ENCODE measurements at regions not wholly inside any gene's neighbourhood (a gene's known extent, or its start where the extent isn't known, plus 50 kb on each side); places are given as distances from the start of the nearest gene placed in this dataset.

DNA sequence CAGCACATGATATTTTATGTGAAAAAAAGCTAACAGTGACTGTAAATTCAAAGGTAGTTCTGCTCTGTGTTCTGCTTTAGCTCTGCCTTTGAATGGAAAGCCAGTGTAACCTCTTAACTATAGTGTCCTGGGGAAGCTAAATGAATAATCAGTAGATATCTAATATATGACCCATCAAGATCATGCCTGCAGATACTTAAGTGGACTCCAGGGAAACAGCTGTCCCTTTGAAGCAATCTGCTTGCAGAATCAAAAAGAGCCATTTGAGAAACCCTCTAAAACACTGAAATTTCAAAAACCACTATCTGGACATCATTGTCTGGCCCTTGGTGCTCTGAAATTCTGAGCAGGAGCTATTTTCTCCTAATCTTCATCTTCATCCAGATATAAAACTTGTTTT lies 104.2 kb upstream of the ADGRL4 start:
- TF ChIP-seq, protein P1, sequence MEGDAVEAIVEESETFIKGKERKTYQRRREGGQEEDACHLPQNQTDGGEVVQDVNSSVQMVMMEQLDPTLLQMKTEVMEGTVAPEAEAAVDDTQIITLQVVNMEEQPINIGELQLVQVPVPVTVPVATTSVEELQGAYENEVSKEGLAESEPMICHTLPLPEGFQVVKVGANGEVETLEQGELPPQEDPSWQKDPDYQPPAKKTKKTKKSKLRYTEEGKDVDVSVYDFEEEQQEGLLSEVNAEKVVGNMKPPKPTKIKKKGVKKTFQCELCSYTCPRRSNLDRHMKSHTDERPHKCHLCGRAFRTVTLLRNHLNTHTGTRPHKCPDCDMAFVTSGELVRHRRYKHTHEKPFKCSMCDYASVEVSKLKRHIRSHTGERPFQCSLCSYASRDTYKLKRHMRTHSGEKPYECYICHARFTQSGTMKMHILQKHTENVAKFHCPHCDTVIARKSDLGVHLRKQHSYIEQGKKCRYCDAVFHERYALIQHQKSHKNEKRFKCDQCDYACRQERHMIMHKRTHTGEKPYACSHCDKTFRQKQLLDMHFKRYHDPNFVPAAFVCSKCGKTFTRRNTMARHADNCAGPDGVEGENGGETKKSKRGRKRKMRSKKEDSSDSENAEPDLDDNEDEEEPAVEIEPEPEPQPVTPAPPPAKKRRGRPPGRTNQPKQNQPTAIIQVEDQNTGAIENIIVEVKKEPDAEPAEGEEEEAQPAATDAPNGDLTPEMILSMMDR (IDR thresholded peaks at IDR 0.05; ENCODE audit: low read depth, low read length, missing input control), result no peak
- TF ChIP-seq, protein P2, sequence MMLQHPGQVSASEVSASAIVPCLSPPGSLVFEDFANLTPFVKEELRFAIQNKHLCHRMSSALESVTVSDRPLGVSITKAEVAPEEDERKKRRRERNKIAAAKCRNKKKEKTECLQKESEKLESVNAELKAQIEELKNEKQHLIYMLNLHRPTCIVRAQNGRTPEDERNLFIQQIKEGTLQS (IDR thresholded peaks at IDR 0.05), result no peak
- TF ChIP-seq TAF1 (conservative IDR thresholded peaks at IDR 0.05) (no peak), FOXA1 (IDR thresholded peaks at IDR 0.05) (no peak)
- TF ChIP-seq, protein P3, sequence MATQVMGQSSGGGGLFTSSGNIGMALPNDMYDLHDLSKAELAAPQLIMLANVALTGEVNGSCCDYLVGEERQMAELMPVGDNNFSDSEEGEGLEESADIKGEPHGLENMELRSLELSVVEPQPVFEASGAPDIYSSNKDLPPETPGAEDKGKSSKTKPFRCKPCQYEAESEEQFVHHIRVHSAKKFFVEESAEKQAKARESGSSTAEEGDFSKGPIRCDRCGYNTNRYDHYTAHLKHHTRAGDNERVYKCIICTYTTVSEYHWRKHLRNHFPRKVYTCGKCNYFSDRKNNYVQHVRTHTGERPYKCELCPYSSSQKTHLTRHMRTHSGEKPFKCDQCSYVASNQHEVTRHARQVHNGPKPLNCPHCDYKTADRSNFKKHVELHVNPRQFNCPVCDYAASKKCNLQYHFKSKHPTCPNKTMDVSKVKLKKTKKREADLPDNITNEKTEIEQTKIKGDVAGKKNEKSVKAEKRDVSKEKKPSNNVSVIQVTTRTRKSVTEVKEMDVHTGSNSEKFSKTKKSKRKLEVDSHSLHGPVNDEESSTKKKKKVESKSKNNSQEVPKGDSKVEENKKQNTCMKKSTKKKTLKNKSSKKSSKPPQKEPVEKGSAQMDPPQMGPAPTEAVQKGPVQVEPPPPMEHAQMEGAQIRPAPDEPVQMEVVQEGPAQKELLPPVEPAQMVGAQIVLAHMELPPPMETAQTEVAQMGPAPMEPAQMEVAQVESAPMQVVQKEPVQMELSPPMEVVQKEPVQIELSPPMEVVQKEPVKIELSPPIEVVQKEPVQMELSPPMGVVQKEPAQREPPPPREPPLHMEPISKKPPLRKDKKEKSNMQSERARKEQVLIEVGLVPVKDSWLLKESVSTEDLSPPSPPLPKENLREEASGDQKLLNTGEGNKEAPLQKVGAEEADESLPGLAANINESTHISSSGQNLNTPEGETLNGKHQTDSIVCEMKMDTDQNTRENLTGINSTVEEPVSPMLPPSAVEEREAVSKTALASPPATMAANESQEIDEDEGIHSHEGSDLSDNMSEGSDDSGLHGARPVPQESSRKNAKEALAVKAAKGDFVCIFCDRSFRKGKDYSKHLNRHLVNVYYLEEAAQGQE (IDR thresholded peaks at IDR 0.05), result no peak

Data from liver (tissue), 3 donors.